Endothelial cell (in vitro differentiated cells): ENCODE measurements at regions not wholly inside any gene's neighbourhood (a gene's known extent, or its start where the extent isn't known, plus 50 kb on each side); places are given as distances from the start of the nearest gene placed in this dataset.

ENCODE experiments used
- DNase-seq: peaks from one replicate; pipeline ENCODE4 v3.0.0; 2021; ENCODE audit warnings: low spot score
- H3K27ac Mint-ChIP-seq: one replicate; pipeline ENCODE4 v1.8.0; 2021; ENCODE audit warnings: mixed read lengths, inconsistent platforms; ENCODE audit not compliant: unreplicated experiment
- H3K27me3 Mint-ChIP-seq: one replicate; pipeline ENCODE4 v1.8.0; 2021; ENCODE audit warnings: mild to moderate bottlenecking, moderate library complexity, mixed read lengths, inconsistent platforms; ENCODE audit not compliant: unreplicated experiment
- H3K36me3 Mint-ChIP-seq: one replicate; pipeline ENCODE4 v1.8.0; 2021; ENCODE audit warnings: mild to moderate bottlenecking, low read depth, mixed read lengths, inconsistent platforms; ENCODE audit not compliant: unreplicated experiment
- H3K4me1 Mint-ChIP-seq: one replicate; pipeline ENCODE4 v1.8.0; 2021; ENCODE audit warnings: mild to moderate bottlenecking, mixed read lengths, inconsistent platforms; ENCODE audit not compliant: unreplicated experiment
- H3K4me3 Mint-ChIP-seq: one replicate; pipeline ENCODE4 v1.8.0; 2021; ENCODE audit warnings: mild to moderate bottlenecking, mixed read lengths, inconsistent platforms; ENCODE audit not compliant: unreplicated experiment
- H3K9me3 Mint-ChIP-seq: one replicate; pipeline ENCODE4 v1.8.0; 2021; ENCODE audit warnings: mixed read lengths, inconsistent platforms; ENCODE audit not compliant: unreplicated experiment
- CTCF ChIP-seq: fragments of 200-600 bp; sonication (generic); IDR thresholded peaks from one replicate; pipeline ENCODE4 v1.5.0; 2021; ENCODE audit warnings: antibody characterized with exemption; ENCODE audit not compliant: unreplicated experiment

- no peaks in the 10 kb centered on the region for H3K9me3 Mint-ChIP-seq
- H3K4me1 Mint-ChIP-seq: peaks cover 93% of the 10 kb centered on the region
- H3K4me3 Mint-ChIP-seq: peak overlapping the region; percentile 29
- H3K27me3 Mint-ChIP-seq: peaks cover 4% of the 10 kb centered on the region
- DNase-seq: no peak
- no peak for TF ChIP-seq CTCF
- H3K27ac Mint-ChIP-seq: peak overlapping the region; percentile 97
- peaks cover 21% of the 10 kb centered on the region for H3K36me3 Mint-ChIP-seq
These were observed 69.0 kb downstream of the SIPA1L2 start for GRCh38 chr1:232560940-232561339.

GRCh38 chr1:232558954-232559353 is 71.0 kb downstream of the SIPA1L2 start:
- H3K4me1 Mint-ChIP-seq: peaks cover 94% of the 10 kb centered on the region
- no peaks in the 10 kb centered on the region for H3K9me3 Mint-ChIP-seq
- peaks cover 5% of the 10 kb centered on the region for H3K27me3 Mint-ChIP-seq
- DNase-seq: peak; percentile 26
- peak overlapping the region; percentile 97 for H3K27ac Mint-ChIP-seq
- H3K36me3 Mint-ChIP-seq: peaks cover 18% of the 10 kb centered on the region
- peak overlapping the region; percentile 35 for H3K4me3 Mint-ChIP-seq
- TF ChIP-seq CTCF: no peak

- H3K27me3 Mint-ChIP-seq: peaks cover 11% of the 10 kb centered on the region
- peak overlapping the region; percentile 97 for H3K27ac Mint-ChIP-seq
- peaks cover 94% of the 10 kb centered on the region for H3K4me1 Mint-ChIP-seq
- DNase-seq: no peak
- peak overlapping the region; percentile 39 for H3K4me3 Mint-ChIP-seq
- peaks cover 25% of the 10 kb centered on the region for H3K36me3 Mint-ChIP-seq
- no peak for TF ChIP-seq CTCF
- H3K9me3 Mint-ChIP-seq: no peaks in the 10 kb centered on the region
These were observed 72.3 kb downstream of the SIPA1L2 start for GRCh38 chr1:232557502-232558191.

GRCh38 chr1:232557096-232557495 is 72.8 kb downstream of the SIPA1L2 start:
- DNase-seq: no peak
- Mint-ChIP-seq H3K36me3 (peaks cover 20% of the 10 kb centered on the region), H3K4me1 (peaks cover 89% of the 10 kb centered on the region), H3K27ac (peak overlapping the region; percentile 97), H3K27me3 (peaks cover 11% of the 10 kb centered on the region), H3K4me3 (peak overlapping the region; percentile 39), H3K9me3 (no peaks in the 10 kb centered on the region)
- TF ChIP-seq CTCF: no peak

GRCh38 chr1:232556351-232556750 is 73.6 kb downstream of the SIPA1L2 start:
- Mint-ChIP-seq H3K4me3 (peak overlapping the region; percentile 39), H3K27me3 (peaks cover 11% of the 10 kb centered on the region), H3K9me3 (no peaks in the 10 kb centered on the region), H3K4me1 (peaks cover 84% of the 10 kb centered on the region), H3K36me3 (peaks cover 22% of the 10 kb centered on the region), H3K27ac (peak overlapping the region; percentile 97)
- TF ChIP-seq CTCF: no peak
- no peak for DNase-seq
